ENCODE measurements at regions not wholly inside any gene's neighbourhood (a gene's known extent, or its start where the extent isn't known, plus 50 kb on each side); places are given as distances from the start of the nearest gene placed in this dataset.
"Not testable (repeated sequence)": the region's sequence is repeated elsewhere in the genome, so short reads cannot be mapped to it uniquely, and the experiment has no call there.

GRCh38 chr9:31174681-31175080 is 1209.8 kb upstream of the ACO1 start:
- no peak for TF ChIP-seq CTCF (conservative IDR thresholded peaks at IDR 0.05; ENCODE audit: low read length)
- no peak for DNase-seq (ENCODE audit: low read depth)
- H3K4me3 ChIP-seq (ENCODE audit: low read length): no peak overlapping the region

GRCh38 chr9:31183866-31184265 is 1200.6 kb upstream of the ACO1 start:
- H3K4me3 ChIP-seq (ENCODE audit: low read length): no peak overlapping the region
- no peak for TF ChIP-seq CTCF (conservative IDR thresholded peaks at IDR 0.05; ENCODE audit: low read length)
- DNase-seq (ENCODE audit: low read depth): no peak

GRCh38 chr9:31185831-31186230 is 1198.6 kb upstream of the ACO1 start:
- no peak for DNase-seq (ENCODE audit: low read depth)
- no peak overlapping the region for H3K4me3 ChIP-seq (ENCODE audit: low read length)
- no peak for TF ChIP-seq CTCF (conservative IDR thresholded peaks at IDR 0.05; ENCODE audit: low read length)

- no peak for TF ChIP-seq CTCF (conservative IDR thresholded peaks at IDR 0.05; ENCODE audit: low read length)
- H3K4me3 ChIP-seq (ENCODE audit: low read length): no peak overlapping the region
- no peak for DNase-seq (ENCODE audit: low read depth)
Observed at GRCh38 chr9:31188496-31188895, 1195.9 kb upstream of the ACO1 start.

- no peak for TF ChIP-seq CTCF (conservative IDR thresholded peaks at IDR 0.05; ENCODE audit: low read length)
- no peak for DNase-seq (ENCODE audit: low read depth)
- H3K4me3 ChIP-seq (ENCODE audit: low read length): no peak overlapping the region
Observed at GRCh38 chr9:31210978-31211570, 1173.4 kb upstream of the ACO1 start.

GRCh38 chr9:31229976-31230375 is 1154.5 kb upstream of the ACO1 start:
- not testable (repeated sequence) for H3K4me3 ChIP-seq (ENCODE audit: low read length); DNase-seq (ENCODE audit: low read depth)

GRCh38 chr9:31232485-31232884 is 1152.0 kb upstream of the ACO1 start:
- H3K4me3 ChIP-seq (ENCODE audit: low read length): no peak overlapping the region
- DNase-seq (ENCODE audit: low read depth): no peak
- TF ChIP-seq CTCF (conservative IDR thresholded peaks at IDR 0.05; ENCODE audit: low read length): no peak

- no peak for DNase-seq (ENCODE audit: low read depth)
- no peak overlapping the region for H3K4me3 ChIP-seq (ENCODE audit: low read length)
- TF ChIP-seq CTCF (conservative IDR thresholded peaks at IDR 0.05; ENCODE audit: low read length): no peak
Observed at GRCh38 chr9:31236344-31236743, 1148.1 kb upstream of the ACO1 start.

Data from AG10803 (cell line).